NB4 (cell line): ENCODE measurements at regions not wholly inside any gene's neighbourhood (a gene's known extent, or its start where the extent isn't known, plus 50 kb on each side); places are given as distances from the start of the nearest gene placed in this dataset.

Source experiments
- MAX ChIP-seq: IDR thresholded peaks from 2 replicates; pipeline ENCODE4 v1.6.1; 2011; ENCODE audit warnings: low read depth, low read length
- POLR2A ChIP-seq: IDR thresholded peaks from 2 replicates; pipeline ENCODE4 v1.6.1; 2011; ENCODE audit warnings: mild to moderate bottlenecking; ENCODE audit not compliant: insufficient read length; ENCODE audit errors: extremely low read depth
- TF ChIP-seq, protein P1 (sequence below): IDR thresholded peaks from one replicate; pipeline ENCODE4 v1.5.1; 2012; ENCODE audit warnings: low read depth, low read length

GRCh38 chr11:21659961-21660360 lies 532.9 kb upstream of the ANO5 start:
- TF ChIP-seq, protein P1, sequence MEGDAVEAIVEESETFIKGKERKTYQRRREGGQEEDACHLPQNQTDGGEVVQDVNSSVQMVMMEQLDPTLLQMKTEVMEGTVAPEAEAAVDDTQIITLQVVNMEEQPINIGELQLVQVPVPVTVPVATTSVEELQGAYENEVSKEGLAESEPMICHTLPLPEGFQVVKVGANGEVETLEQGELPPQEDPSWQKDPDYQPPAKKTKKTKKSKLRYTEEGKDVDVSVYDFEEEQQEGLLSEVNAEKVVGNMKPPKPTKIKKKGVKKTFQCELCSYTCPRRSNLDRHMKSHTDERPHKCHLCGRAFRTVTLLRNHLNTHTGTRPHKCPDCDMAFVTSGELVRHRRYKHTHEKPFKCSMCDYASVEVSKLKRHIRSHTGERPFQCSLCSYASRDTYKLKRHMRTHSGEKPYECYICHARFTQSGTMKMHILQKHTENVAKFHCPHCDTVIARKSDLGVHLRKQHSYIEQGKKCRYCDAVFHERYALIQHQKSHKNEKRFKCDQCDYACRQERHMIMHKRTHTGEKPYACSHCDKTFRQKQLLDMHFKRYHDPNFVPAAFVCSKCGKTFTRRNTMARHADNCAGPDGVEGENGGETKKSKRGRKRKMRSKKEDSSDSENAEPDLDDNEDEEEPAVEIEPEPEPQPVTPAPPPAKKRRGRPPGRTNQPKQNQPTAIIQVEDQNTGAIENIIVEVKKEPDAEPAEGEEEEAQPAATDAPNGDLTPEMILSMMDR, result no peak
- TF ChIP-seq MAX (no peak), POLR2A (no peak)
